ENCODE measurements at regions not wholly inside any gene's neighbourhood (a gene's known extent, or its start where the extent isn't known, plus 50 kb on each side); places are given as distances from the start of the nearest gene placed in this dataset.
A peak's percentile ranks its signal among the peaks of the same experiment; 100 is the strongest.
"Not testable (repeated sequence)": the region's sequence is repeated elsewhere in the genome, so short reads cannot be mapped to it uniquely, and the experiment has no call there.

GRCh38 chr10:114872519-114873087, 51.0 kb downstream of the FHIP2A start:
- no peak for DNase-seq

GRCh38 chr10:114874827-114875411, 53.3 kb downstream of the FHIP2A start:
- peak; percentile 46 for DNase-seq

GRCh38 chr10:114875590-114876081, 54.1 kb downstream of the FHIP2A start:
- DNase-seq, result not testable (repeated sequence)

- no peak for DNase-seq
Observed at GRCh38 chr10:114876169-114876568, 54.6 kb downstream of the FHIP2A start.

- DNase-seq, result peak; percentile 42
Observed at GRCh38 chr10:114876602-114877300, 55.2 kb downstream of the FHIP2A start.

- no peak for DNase-seq
Observed at GRCh38 chr10:114877301-114877644, 55.7 kb downstream of the FHIP2A start.

- no peak for DNase-seq
Observed at GRCh38 chr10:114879093-114879492, 57.5 kb downstream of the FHIP2A start.

- no peak for DNase-seq
Observed at GRCh38 chr10:114879541-114880158, 58.1 kb downstream of the FHIP2A start.

GRCh38 chr10:114881417-114881816, 56.6 kb upstream of the TRUB1 start:
- DNase-seq, result no peak

GRCh38 chr10:114881901-114882300, 56.1 kb upstream of the TRUB1 start:
- no peak for DNase-seq

GRCh38 chr10:114885443-114885842, 52.6 kb upstream of the TRUB1 start:
- no peak for DNase-seq
